OCI-LY1 (cell line): ENCODE measurements at regions not wholly inside any gene's neighbourhood (a gene's known extent, or its start where the extent isn't known, plus 50 kb on each side); places are given as distances from the start of the nearest gene placed in this dataset.

Experiments used
- H2AFZ ChIP-seq: fragments of 200-600 bp; sonication (generic), shearing (Covaris generic); 2 replicates; pipeline ENCODE4 v1.6.0; 2014; ENCODE audit warnings: antibody characterized with exemption, mild to moderate bottlenecking, low read length
- H3F3A ChIP-seq: fragments of 200-600 bp; sonication (generic), shearing (Covaris generic); 2 replicates; pipeline ENCODE4 v1.6.0; 2014; ENCODE audit warnings: mild to moderate bottlenecking, antibody characterized with exemption, low read length, moderate library complexity; ENCODE audit not compliant: insufficient read depth
- H3K27ac ChIP-seq: fragments of 200-600 bp; sonication (generic); 2 replicates; pipeline ENCODE4 v1.5.1; 2014; ENCODE audit warnings: low read length, mixed run types, mild to moderate bottlenecking, low read depth; ENCODE audit not compliant: poor library complexity, severe bottlenecking
- H3K27me3 ChIP-seq: fragments of 200-600 bp; sonication (generic); 2 replicates; pipeline ENCODE4 v1.6.0; 2014; ENCODE audit warnings: antibody characterized with exemption, mild to moderate bottlenecking, low read length, moderate library complexity; ENCODE audit not compliant: insufficient read depth
- H3K36me3 ChIP-seq: fragments of 200-600 bp; sonication (generic); 2 replicates; pipeline ENCODE4 v1.6.1; 2014; ENCODE audit warnings: mild to moderate bottlenecking, antibody characterized with exemption, low read length, moderate library complexity, mixed read lengths; ENCODE audit not compliant: insufficient read depth
- H3K4me1 ChIP-seq: fragments of 200-600 bp; sonication (generic); 2 replicates; pipeline ENCODE4 v1.5.1; 2014; ENCODE audit warnings: mild to moderate bottlenecking, low read length, moderate library complexity; ENCODE audit not compliant: insufficient read depth, severe bottlenecking
- H3K4me2 ChIP-seq: fragments of 200-600 bp; sonication (generic), shearing (Covaris generic); 2 replicates; pipeline ENCODE4 v1.6.1; 2014; ENCODE audit warnings: low read length
- H3K4me3 ChIP-seq: fragments of 200-600 bp; sonication (generic); 2 replicates; pipeline ENCODE4 v1.5.1; 2014; ENCODE audit warnings: low read length, low read depth, mild to moderate bottlenecking, mixed read lengths; ENCODE audit not compliant: poor library complexity, severe bottlenecking
- H3K79me2 ChIP-seq: fragments of 200-600 bp; shearing (Covaris generic); 2 replicates; pipeline ENCODE4 v1.6.1; 2016; ENCODE audit warnings: mixed run types, low read length, mixed read lengths; ENCODE audit not compliant: insufficient read depth
- H3K9ac ChIP-seq: fragments of 200-600 bp; sonication (generic), shearing (Covaris generic); 2 replicates; pipeline ENCODE4 v1.6.1; 2014; ENCODE audit warnings: mild to moderate bottlenecking, low read length, mixed read lengths
- H3K9me2 ChIP-seq: fragments of 200-600 bp; sonication (generic), shearing (Covaris generic); 2 replicates; pipeline ENCODE4 v1.6.1; 2014; ENCODE audit warnings: low read depth, mild to moderate bottlenecking, low read length, mixed read lengths
- H3K9me3 ChIP-seq: fragments of 200-600 bp; shearing (Covaris generic); 2 replicates; pipeline ENCODE4 v1.6.1; 2014; ENCODE audit warnings: low read length, mixed read lengths
- H4K20me1 ChIP-seq: fragments of 200-600 bp; sonication (generic), shearing (Covaris generic); 2 replicates; pipeline ENCODE4 v1.6.0; 2016; ENCODE audit warnings: mild to moderate bottlenecking, low read length; ENCODE audit not compliant: insufficient read depth
- EZH2 ChIP-seq: fragments of 200-600 bp; sonication (generic), shearing (Covaris generic); IDR thresholded peaks from 2 replicates; pipeline ENCODE4 v1.8.0; 2017; ENCODE audit warnings: borderline replicate concordance, mixed run types, mild to moderate bottlenecking, antibody characterized with exemption, low read length, moderate library complexity, mixed read lengths
- TF ChIP-seq, protein P1 (sequence below): fragments of 200-600 bp; sonication (generic), shearing (Covaris generic); IDR thresholded peaks from 2 replicates; pipeline ENCODE4 v1.5.1; 2017; ENCODE audit warnings: mild to moderate bottlenecking, antibody characterized with exemption, low read length, moderate library complexity, mixed read lengths

DNA sequence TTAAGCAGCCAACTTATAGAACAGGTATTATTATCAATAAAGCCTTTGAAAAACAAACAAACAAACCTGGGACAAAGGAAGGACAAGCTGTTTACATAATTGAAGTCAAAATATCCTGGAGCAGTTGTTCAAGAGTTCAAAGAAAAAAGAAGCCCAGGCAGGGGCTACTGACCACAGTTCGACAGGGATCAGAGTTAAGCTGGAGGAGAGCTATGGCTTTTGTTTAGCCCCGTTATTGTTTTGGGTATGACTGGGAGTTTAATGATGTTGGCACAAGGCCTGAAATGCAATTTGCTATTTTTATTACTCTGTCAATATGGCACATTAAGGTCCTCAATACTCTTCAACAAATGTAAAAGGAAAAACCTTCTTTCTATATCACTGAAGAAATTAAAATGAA, 624.4 kb upstream of the KLHL1 start:
- TF ChIP-seq, protein P1, sequence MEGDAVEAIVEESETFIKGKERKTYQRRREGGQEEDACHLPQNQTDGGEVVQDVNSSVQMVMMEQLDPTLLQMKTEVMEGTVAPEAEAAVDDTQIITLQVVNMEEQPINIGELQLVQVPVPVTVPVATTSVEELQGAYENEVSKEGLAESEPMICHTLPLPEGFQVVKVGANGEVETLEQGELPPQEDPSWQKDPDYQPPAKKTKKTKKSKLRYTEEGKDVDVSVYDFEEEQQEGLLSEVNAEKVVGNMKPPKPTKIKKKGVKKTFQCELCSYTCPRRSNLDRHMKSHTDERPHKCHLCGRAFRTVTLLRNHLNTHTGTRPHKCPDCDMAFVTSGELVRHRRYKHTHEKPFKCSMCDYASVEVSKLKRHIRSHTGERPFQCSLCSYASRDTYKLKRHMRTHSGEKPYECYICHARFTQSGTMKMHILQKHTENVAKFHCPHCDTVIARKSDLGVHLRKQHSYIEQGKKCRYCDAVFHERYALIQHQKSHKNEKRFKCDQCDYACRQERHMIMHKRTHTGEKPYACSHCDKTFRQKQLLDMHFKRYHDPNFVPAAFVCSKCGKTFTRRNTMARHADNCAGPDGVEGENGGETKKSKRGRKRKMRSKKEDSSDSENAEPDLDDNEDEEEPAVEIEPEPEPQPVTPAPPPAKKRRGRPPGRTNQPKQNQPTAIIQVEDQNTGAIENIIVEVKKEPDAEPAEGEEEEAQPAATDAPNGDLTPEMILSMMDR = no peak
- TF ChIP-seq EZH2 = no peak
- Histone ChIP-seq H3K79me2 (no peaks in the 10 kb centered on the region), H3F3A (no peaks in the 10 kb centered on the region), H3K9me2 (no peaks in the 10 kb centered on the region), H3K36me3 (no peaks in the 10 kb centered on the region), H2AFZ (no peak overlapping the region), H4K20me1 (no peaks in the 10 kb centered on the region), H3K9ac (no peak overlapping the region), H3K27ac (no peak overlapping the region), H3K4me2 (no peak overlapping the region), H3K4me1 (no peaks in the 10 kb centered on the region), H3K9me3 (no peaks in the 10 kb centered on the region), H3K27me3 (no peaks in the 10 kb centered on the region), H3K4me3 (no peak overlapping the region)

DNA sequence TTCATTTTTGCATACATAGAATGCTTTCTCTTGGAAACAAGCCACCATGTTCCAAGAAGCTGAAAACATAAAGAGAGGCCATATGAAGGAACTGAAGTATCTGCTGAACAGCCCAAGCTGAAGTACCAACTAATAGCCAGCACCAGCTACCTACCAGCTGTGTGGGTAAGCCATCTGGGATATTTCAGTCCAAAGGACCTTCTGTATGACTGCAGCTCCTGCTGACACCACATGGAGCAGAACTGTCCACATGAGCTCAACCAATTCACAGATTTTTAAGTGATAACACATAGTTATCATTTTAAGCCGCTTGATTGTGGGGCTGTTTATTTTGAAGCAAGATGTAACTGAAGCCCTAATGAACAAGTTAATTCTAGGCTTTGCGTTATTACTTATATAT, 621.1 kb upstream of the KLHL1 start:
- Histone ChIP-seq H3K27me3 (no peaks in the 10 kb centered on the region), H3K9me2 (no peaks in the 10 kb centered on the region), H3K9ac (no peak overlapping the region), H4K20me1 (no peaks in the 10 kb centered on the region), H3K79me2 (no peaks in the 10 kb centered on the region), H3K27ac (no peak overlapping the region), H3K4me2 (no peak overlapping the region), H2AFZ (no peak overlapping the region), H3F3A (no peaks in the 10 kb centered on the region), H3K9me3 (no peaks in the 10 kb centered on the region), H3K4me1 (no peaks in the 10 kb centered on the region), H3K4me3 (no peak overlapping the region), H3K36me3 (no peaks in the 10 kb centered on the region)
- TF ChIP-seq, protein P1 = no peak
- no peak for TF ChIP-seq EZH2

DNA sequence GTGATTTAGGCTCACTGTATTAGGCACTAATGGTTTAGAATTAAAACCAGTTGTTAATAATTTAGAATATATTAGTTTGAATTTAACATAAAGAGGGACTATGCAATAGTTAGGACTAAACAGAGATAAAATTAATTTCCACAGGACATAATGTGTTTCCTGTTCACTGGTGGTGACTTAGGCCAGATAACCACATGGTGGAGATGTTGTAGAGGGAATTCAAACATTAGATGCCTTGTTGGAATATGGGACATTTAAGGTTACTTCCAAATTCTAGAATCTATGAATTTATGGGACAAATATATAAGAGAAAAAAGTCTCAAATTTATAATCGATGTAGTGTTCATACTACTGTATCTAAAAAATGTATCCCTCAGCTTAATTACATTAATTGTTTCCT, 615.5 kb upstream of the KLHL1 start:
- Histone ChIP-seq H3K9me3 (no peaks in the 10 kb centered on the region), H3K27me3 (no peaks in the 10 kb centered on the region), H4K20me1 (no peaks in the 10 kb centered on the region), H2AFZ (no peak overlapping the region), H3K79me2 (no peaks in the 10 kb centered on the region), H3K9me2 (no peaks in the 10 kb centered on the region), H3K4me3 (no peak overlapping the region), H3F3A (no peaks in the 10 kb centered on the region), H3K4me2 (no peak overlapping the region), H3K27ac (no peak overlapping the region), H3K4me1 (no peaks in the 10 kb centered on the region), H3K36me3 (no peaks in the 10 kb centered on the region), H3K9ac (no peak overlapping the region)
- no peak for TF ChIP-seq EZH2
- TF ChIP-seq, protein P1 = no peak
